ENCODE measurements at regions not wholly inside any gene's neighbourhood (a gene's known extent, or its start where the extent isn't known, plus 50 kb on each side); places are given as distances from the start of the nearest gene placed in this dataset.

- TF ChIP-seq, protein P1, sequence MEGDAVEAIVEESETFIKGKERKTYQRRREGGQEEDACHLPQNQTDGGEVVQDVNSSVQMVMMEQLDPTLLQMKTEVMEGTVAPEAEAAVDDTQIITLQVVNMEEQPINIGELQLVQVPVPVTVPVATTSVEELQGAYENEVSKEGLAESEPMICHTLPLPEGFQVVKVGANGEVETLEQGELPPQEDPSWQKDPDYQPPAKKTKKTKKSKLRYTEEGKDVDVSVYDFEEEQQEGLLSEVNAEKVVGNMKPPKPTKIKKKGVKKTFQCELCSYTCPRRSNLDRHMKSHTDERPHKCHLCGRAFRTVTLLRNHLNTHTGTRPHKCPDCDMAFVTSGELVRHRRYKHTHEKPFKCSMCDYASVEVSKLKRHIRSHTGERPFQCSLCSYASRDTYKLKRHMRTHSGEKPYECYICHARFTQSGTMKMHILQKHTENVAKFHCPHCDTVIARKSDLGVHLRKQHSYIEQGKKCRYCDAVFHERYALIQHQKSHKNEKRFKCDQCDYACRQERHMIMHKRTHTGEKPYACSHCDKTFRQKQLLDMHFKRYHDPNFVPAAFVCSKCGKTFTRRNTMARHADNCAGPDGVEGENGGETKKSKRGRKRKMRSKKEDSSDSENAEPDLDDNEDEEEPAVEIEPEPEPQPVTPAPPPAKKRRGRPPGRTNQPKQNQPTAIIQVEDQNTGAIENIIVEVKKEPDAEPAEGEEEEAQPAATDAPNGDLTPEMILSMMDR (IDR thresholded peaks at IDR 0.05) = no peak
- TF ChIP-seq POLR2A (IDR thresholded peaks at IDR 0.05) = no peak
- TF ChIP-seq POLR2AphosphoS5 (IDR thresholded peaks at IDR 0.05) = peak; percentile 45
Measured at GRCh38 chr18:3395466-3395865, 54.5 kb upstream of the TGIF1 start.

Data from prostate gland (tissue), 2 donors.